Non-pigmented ciliary epithelial cell (primary cell): ENCODE measurements at regions not wholly inside any gene's neighbourhood (a gene's known extent, or its start where the extent isn't known, plus 50 kb on each side); places are given as distances from the start of the nearest gene placed in this dataset.
"Not testable (repeated sequence)": the region's sequence is repeated elsewhere in the genome, so short reads cannot be mapped to it uniquely, and the experiment has no call there.

ENCODE experiments used
- DNase-seq: peaks from one replicate; pipeline ENCODE4 v3.0.0-alpha.2; 2010; ENCODE audit warnings: low read depth

GRCh38 chr7:106749165-106749564 is 88.2 kb upstream of the CCDC71L start:
- no peak for DNase-seq

DNA sequence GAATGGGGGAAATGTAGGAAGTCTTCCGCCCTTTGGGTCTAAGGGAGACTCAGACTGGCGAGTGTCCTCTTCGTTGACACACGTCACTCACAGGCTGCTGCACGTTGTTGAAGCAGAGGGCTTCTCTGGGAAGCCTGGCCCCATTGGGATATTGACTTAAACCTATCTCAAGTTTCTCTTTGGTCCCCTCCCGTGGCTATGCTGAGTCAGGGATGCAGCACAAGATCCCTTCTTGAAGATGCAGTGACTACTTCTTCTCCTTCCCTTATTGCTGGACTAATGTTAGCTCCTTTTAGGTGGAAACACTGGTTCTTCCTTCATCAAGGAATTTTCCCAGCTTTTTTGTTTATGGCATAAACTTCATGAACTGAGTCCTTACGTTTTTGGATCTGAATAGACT is 89.8 kb upstream of the CCDC71L start:
- no peak for DNase-seq

GRCh38 chr7:106752367-106752766 is 91.4 kb upstream of the CCDC71L start:
- DNase-seq, result no peak

DNA sequence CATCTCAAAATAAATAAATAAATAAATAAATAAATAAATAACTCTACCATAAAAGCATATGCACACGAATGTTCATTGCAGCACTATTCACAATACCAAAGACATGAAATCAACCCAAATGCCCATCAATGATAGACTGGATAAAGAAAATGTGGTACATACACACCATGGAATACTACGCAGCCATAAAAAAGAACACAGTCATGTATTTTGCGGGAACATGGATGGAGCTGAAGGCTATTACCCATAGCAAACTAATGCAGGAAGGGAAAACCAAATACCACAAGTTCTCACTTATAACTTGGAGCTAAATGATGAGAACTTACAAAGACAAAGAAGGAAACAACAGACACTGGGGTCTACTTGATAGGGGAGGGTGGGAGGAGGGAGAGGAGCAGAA is 94.1 kb upstream of the CCDC71L start:
- DNase-seq, result not testable (repeated sequence)

- no peak for DNase-seq
Observed at GRCh38 chr7:106755641-106756040, 94.7 kb upstream of the CCDC71L start.

GRCh38 chr7:106756071-106756470 is 95.1 kb upstream of the CCDC71L start:
- no peak for DNase-seq

DNA sequence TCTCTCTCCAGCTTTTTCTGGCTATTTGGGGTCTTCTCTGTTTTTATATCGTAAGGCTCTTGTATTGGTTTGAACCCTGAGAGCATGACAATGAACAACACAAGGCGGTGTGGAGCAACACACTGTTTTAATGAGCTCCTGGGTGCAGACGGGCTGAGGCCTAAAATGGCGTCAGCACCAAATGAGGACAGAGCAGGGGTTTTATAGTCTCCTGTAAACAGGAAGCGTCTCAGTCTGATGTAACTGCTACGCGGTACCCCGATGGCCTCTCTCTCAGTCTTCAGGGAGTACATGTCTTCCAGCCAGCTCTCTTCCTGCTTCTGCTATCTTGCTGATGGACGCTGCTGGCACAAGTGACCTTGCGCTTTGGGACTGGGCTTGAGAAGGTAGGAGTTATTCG is 95.9 kb upstream of the CCDC71L start:
- DNase-seq, result no peak

GRCh38 chr7:106757846-106758245 is 96.9 kb upstream of the CCDC71L start:
- no peak for DNase-seq

- DNase-seq, result not testable (repeated sequence)
Observed at GRCh38 chr7:106762845-106763244, 101.9 kb upstream of the CCDC71L start.

- no peak for DNase-seq
Observed at GRCh38 chr7:106763717-106764116, 101.4 kb upstream of the PIK3CG start.

DNA sequence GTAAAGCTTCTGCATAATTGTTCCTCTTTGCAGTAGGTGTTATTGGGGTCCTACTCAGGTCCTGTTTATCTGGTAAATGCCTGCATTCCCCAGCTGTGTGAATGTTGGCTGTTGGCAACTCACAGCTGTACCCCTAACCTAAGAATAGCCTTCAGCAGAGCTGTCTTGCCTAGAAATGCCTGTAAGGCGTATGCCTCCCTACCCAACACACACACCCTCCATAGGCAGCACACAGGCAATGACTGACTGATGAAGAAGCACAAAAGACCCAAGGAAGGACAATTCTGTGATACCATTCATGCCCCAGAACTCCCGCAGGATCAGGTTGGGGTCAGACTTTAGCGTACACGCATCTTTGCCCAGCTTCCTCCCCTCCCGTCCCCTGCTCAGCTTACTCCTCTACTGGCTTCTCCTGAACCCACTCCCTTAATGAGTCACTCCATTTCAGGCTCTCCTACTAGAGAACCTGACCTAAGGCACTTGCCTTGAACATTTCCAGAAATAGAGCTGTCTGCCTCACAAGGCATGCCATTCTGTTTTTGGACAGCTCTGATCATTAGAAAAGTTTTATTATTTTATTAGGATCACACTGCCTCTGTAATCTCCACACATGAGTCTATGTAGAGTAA is 99.2 kb upstream of the PIK3CG start:
- DNase-seq, result no peak

GRCh38 chr7:106766551-106766950 is 98.5 kb upstream of the PIK3CG start:
- DNase-seq, result no peak

DNA sequence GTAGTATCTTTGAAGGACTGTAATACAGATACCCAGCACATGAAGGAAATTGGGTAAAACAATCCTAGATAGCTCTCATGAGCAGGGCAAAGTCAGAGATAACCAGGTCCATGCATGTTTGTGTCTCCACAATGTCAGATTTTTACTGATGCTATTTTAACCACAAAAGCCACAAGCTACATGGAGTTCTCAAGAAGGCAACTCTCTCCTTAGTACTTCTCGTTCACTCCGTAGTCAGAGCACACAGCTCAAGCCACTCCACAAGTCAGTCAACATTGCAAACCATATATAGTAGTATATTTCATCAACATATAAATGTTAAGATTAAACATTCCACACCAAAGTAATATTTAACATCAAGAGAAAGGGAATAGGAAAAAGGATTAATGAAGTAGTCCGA is 98.0 kb upstream of the PIK3CG start:
- peak; percentile 40 for DNase-seq

DNA sequence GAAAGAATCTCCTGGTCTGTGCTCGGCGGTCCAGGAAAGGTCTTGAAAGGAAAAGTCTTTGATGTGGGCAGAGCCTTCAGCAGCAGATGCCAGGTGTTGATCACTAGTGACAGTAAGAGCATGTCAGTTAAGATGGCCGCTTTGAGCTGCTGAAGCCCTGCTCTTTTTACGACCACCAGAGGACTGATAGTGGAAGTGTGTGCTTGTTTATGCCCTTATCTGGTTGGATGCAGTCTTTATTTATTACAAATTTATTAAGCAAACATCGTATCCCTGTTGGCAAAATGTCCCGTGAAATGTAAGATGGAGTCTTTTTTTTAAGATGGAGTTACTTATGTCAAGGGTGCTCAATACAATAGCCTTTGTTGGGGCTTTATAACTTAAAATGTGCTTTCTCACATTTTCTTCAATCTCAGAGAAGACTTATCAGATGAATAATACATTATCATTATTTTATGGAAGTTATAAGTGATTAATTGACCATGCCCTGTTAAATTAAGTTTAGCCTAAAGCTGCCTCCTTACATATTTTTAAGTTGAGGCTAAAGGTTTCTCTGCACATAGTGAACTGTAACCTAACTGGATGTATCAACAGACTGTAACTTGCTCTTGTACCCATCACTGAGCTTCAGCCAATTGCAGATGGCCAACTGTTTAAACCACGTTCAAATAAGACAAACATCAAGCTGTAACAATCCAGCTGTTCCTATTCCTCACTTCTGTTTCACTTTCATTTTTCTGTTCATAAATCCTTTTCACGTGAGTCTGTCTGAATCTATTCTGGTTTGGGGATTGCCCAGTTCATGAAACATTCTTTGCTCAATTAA is 97.4 kb upstream of the PIK3CG start:
- DNase-seq, result peak; percentile 34

GRCh38 chr7:106768324-106768751 is 96.7 kb upstream of the PIK3CG start:
- no peak for DNase-seq

DNA sequence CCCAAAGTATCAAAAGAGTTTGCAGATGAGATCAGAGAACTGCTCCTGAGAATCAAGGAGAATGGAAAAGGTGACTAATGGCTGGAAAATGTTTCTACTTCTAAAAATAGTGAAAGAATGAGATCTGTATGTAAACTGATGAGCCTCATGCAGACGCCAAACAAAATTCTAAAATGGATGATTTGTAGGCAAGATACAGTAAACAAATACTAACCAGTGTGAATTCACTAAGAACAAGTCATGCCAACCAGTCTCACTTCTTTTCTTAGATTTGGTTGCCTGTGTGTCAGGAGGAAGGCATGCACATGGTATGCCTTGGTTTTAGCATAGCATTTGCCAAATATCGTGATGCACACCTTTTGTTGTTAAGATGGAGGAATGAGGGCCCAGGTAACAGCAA is 94.9 kb upstream of the PIK3CG start:
- DNase-seq, result peak; percentile 91

- peak; percentile 68 for DNase-seq
Observed at GRCh38 chr7:106772655-106773108, 92.4 kb upstream of the PIK3CG start.

DNA sequence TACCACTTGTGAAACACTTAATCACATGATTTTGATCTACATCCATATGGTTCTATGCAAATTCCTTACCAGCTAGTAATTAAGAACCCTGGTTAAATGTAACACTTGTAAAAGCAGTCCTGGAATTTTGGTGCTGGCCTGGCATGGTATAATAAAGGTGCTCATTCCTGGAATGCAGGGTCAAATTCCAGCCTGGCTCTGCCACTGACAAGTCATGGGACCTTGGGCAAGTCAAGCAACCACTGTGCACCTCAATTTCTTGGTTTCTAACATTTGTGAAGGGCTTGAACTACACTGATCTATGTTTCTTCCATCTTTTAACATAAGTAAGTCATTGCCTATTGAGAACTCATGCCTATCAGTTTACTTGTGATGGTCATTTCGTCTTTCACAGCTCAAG is 91.9 kb upstream of the PIK3CG start:
- DNase-seq, result no peak

GRCh38 chr7:106773721-106774120 is 91.4 kb upstream of the PIK3CG start:
- DNase-seq, result no peak

GRCh38 chr7:106774213-106774767 is 90.8 kb upstream of the PIK3CG start:
- no peak for DNase-seq

DNA sequence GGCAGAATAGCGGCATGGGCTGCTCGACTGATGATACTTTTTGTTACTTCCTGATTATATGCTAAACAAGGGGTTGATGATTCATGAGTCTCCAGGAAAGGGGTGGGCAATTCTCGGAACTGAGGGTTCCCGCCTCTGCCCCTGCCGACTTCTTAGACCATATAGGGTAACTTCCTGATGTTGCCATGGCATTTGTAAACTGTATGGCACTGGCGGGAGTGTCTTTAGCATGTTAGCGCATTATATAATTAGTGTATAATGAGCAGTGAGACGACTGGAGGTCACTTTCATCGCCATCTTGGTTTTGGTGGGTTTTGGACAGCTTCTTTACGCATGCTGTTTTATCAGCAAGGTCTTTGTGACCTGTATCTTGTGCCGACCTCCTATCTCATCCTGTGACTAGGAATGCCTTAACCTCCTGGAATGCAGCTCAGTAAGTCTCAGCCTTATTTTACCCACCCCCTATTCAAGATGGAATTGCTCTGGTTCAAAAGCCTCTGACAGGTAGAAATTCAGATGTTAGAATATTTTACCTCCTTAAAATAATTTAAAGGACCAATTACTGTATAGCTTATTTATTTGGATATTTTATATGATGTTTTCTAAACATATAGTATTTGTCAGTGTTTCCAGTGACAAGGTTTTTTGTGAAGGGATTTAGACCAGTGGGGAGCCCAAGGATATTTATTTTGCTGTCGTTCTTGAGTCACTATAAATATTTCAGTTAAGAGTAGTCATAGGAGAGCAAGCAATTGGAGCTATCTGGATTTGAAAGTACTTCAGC is 90.1 kb upstream of the PIK3CG start:
- peak; percentile 44 for DNase-seq

DNA sequence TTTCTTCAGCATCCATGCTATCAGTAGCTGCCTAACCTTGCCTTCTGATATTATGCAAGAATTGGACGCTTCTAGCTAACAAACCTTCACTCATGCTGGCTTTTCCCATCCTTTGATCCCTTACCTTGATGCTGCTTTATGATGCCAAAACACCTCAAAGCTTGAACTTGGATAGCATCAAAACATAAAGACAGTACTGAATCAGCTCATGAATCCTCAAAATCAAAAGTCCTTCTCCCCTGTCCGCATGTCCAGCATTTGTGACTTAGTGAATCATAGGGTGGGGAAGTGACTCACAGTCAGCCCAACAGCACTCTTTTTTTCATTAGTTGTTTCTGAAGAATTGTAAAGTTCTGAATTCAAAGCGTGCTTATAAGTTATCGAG is 89.5 kb upstream of the PIK3CG start:
- peak; percentile 74 for DNase-seq
